GM12872 (cell line): ENCODE measurements at regions not wholly inside any gene's neighbourhood (a gene's known extent, or its start where the extent isn't known, plus 50 kb on each side); places are given as distances from the start of the nearest gene placed in this dataset.

ENCODE experiments used
- TF ChIP-seq, protein P1 (sequence below): IDR thresholded peaks from 3 replicates; pipeline ENCODE4 v1.5.1; 2011; ENCODE audit warnings: low read depth, mild to moderate bottlenecking, low read length, moderate library complexity; ENCODE audit not compliant: insufficient read depth

DNA sequence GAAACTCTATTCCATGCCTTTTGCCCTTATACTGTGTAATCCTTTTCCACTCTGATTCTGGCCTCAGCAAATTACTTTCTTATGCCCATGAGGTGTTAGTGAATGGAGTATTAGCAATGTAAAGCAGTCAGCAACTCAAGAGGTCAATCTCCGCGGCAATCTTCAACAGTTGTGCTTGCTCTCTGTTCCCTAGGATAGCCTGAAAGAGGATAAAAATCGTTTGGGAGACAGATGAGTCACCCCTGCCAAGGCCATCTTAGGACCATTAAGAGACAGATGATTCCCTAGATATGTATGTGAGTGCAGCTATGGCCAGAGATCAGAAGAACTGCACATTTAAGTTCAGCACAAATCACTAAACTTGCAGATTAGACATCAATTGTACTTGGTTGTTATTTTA lies 1145.8 kb downstream of the GALC start:
- TF ChIP-seq, protein P1, sequence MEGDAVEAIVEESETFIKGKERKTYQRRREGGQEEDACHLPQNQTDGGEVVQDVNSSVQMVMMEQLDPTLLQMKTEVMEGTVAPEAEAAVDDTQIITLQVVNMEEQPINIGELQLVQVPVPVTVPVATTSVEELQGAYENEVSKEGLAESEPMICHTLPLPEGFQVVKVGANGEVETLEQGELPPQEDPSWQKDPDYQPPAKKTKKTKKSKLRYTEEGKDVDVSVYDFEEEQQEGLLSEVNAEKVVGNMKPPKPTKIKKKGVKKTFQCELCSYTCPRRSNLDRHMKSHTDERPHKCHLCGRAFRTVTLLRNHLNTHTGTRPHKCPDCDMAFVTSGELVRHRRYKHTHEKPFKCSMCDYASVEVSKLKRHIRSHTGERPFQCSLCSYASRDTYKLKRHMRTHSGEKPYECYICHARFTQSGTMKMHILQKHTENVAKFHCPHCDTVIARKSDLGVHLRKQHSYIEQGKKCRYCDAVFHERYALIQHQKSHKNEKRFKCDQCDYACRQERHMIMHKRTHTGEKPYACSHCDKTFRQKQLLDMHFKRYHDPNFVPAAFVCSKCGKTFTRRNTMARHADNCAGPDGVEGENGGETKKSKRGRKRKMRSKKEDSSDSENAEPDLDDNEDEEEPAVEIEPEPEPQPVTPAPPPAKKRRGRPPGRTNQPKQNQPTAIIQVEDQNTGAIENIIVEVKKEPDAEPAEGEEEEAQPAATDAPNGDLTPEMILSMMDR: no peak

DNA sequence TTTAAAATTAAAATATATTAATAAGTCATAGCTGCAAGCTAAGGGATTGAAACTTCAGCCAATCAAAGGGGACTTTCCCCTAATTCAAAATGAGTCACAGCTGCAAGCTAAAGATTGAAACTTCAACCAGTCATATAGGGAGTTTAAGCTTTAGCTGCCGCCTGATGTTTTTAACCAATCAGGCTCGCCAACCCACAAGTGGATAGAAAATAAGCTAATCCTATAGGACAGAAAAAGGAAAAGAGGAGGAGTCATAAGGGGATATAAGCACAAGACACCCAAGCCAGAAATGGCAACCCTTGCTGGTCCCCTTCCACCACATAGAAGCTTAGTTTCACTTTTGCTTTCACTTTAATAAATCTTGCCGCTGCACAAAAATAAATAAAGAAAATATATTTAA lies 1154.6 kb downstream of the GALC start:
- TF ChIP-seq, protein P1: no peak

DNA sequence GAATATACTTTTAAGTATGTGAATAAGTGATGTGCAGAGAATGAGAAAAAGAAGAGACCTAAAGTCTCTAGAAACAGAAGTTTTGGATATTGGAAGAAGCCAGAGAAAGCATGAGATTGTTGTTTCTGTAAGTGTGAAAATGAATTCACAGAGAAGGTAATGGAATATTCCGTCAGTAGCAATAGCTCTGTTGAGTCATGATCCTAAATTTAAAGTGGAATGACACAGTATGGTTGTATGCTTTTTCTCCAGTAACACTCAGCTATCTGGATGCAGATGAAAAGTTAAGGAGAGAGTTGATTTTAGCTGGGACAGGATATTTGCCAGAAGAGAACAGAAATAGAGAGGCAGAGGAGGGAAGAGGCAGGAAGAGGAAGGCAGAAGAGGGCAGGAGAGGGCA lies 1166.3 kb downstream of the GALC start:
- TF ChIP-seq, protein P1: no peak

DNA sequence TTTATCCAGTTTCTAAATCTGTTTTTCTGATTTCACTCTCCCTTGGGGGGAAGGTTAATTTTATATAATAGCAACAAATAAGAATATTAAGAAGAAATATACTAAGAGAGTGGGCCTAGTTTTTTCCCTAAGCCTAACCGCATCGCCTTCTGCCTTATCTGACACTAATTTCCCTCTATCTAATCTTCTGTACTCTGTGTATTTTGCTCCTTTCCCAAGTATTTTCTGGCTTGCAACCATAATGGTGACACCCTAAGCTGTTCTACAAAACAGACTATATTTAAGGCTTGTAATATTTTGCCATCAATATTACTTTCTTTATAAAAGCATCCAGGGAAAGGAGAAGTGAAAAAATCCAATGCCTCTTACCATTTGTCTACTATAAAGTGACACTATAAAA lies 1168.8 kb downstream of the GALC start:
- TF ChIP-seq, protein P1: no peak

DNA sequence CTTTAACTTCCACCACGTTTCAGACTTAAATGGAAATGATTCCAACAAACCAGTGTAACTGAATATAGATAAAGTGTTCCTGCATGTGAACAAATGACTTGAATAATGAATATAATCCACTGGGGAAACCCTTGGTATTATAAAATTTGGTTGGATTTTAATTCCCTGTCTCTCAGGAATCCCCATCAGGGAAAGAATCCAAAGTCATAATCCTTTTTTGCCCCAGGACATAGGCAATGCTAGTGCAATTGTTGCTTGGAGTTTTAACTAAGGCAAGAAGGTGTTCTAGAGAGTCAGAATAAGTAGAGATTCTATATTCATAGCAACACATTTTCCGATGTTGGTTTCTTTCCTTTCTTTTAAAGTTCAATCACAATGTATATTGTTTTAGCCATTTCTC lies 1169.4 kb downstream of the GALC start:
- TF ChIP-seq, protein P1: no peak

DNA sequence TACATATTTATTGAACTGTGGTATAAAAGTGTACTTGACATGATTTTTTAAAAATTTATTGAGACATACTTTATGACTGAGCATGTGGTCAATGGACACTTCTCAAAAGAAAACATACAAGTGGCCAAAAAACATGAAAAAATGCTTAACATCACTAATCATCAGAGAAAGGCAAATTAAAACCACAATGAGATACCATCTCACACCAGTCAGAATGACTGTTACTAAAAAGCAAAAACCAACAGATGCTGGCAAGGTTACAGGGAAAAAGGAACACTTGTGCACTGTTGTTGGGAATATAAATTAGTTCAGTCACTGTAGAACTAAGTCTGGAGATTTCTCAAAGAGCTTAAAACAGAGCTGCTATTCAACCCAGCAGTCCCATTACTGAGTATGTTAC lies 1177.6 kb downstream of the GALC start:
- TF ChIP-seq, protein P1: no peak

DNA sequence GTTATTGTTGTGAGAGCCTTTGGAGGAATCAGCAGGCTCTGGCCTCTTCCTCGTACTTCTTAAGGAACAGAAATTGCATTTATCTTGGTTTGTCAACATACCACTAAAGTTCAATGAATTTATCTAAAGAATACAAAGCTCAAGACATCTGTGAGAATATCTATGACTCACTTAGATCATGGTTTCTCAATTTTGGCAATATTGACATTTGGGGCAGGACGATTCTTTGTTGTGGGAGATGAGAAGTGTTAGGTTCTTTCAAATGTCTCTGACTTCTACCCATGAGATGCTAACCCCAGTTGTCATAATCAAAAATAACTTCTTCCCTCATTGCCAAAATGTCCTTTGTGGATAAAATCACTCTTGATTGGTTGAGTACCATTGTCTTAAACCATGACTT lies 1190.3 kb downstream of the GALC start:
- TF ChIP-seq, protein P1: no peak

DNA sequence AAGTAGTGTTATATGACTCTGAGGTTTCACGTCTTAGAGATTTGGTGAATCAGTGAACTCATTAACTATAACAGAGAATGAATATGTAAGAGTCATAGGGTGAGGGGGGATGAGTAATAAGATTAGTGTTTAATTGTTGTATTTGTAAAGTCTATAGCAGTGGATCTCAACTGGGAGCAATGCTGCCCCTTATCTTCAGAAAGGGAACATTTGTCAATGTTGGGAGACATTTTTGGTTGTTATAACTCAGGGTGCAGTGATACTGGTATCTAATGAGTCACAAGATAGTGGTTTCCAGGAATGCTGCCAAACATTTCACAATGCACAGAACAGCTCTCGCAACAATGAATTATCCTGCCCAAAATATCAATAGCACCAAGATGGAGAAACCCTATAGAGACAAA lies 1193.7 kb downstream of the GALC start:
- TF ChIP-seq, protein P1: no peak
